HG02678 (cell line): ENCODE measurements at regions not wholly inside any gene's neighbourhood (a gene's known extent, or its start where the extent isn't known, plus 50 kb on each side); places are given as distances from the start of the nearest gene placed in this dataset.

ENCODE experiments used
- ATAC-seq: cut with Tn5 transposase; IDR thresholded peaks from one replicate; pipeline ENCODE4 v1.9.1; 2021; ENCODE audit warnings: mild to moderate bottlenecking, moderate library complexity; ENCODE audit not compliant: unreplicated experiment

GRCh38 chr5:161235569-161235968, 311.0 kb downstream of the GABRB2 start:
- no peak for ATAC-seq

GRCh38 chr5:161233553-161233952, 313.0 kb downstream of the GABRB2 start:
- ATAC-seq = no peak

GRCh38 chr5:161230221-161230620, 316.3 kb downstream of the GABRB2 start:
- no peak for ATAC-seq

- no peak for ATAC-seq
Observed at GRCh38 chr5:161219816-161220215, 326.7 kb downstream of the GABRB2 start.

- ATAC-seq = no peak
Observed at GRCh38 chr5:161216877-161217276, 329.6 kb downstream of the GABRB2 start.

GRCh38 chr5:161212123-161212712, 334.3 kb downstream of the GABRB2 start:
- no peak for ATAC-seq

GRCh38 chr5:161201558-161201957, 345.0 kb downstream of the GABRB2 start:
- ATAC-seq = no peak

GRCh38 chr5:161190778-161191177, 338.8 kb upstream of the ATP10B start:
- ATAC-seq = no peak

GRCh38 chr5:161190086-161190485, 338.1 kb upstream of the ATP10B start:
- ATAC-seq = no peak

- ATAC-seq = no peak
Observed at GRCh38 chr5:161189452-161189851, 337.4 kb upstream of the ATP10B start.

GRCh38 chr5:161183559-161183958, 331.5 kb upstream of the ATP10B start:
- ATAC-seq = no peak

- ATAC-seq = no peak
Observed at GRCh38 chr5:161176221-161176620, 324.2 kb upstream of the ATP10B start.

GRCh38 chr5:161169776-161170175, 317.8 kb upstream of the ATP10B start:
- ATAC-seq = no peak

GRCh38 chr5:161167016-161167767, 315.2 kb upstream of the ATP10B start:
- no peak for ATAC-seq

GRCh38 chr5:161165998-161166660, 314.1 kb upstream of the ATP10B start:
- ATAC-seq = no peak

GRCh38 chr5:161157925-161158324, 305.9 kb upstream of the ATP10B start:
- no peak for ATAC-seq

- ATAC-seq = no peak
Observed at GRCh38 chr5:161155451-161155850, 303.4 kb upstream of the ATP10B start.

GRCh38 chr5:161152415-161152940, 300.5 kb upstream of the ATP10B start:
- no peak for ATAC-seq

GRCh38 chr5:161150441-161150988, 298.5 kb upstream of the ATP10B start:
- ATAC-seq = no peak

- no peak for ATAC-seq
Observed at GRCh38 chr5:161149078-161149477, 297.1 kb upstream of the ATP10B start.

GRCh38 chr5:161138751-161139455, 286.9 kb upstream of the ATP10B start:
- ATAC-seq = no peak
